ENCODE measurements at regions not wholly inside any gene's neighbourhood (a gene's known extent, or its start where the extent isn't known, plus 50 kb on each side); places are given as distances from the start of the nearest gene placed in this dataset.

- no peak overlapping the region for H3K4me3 ChIP-seq
- H3K9me3 ChIP-seq = no peaks in the 10 kb centered on the region
- DNase-seq = no peak
- H3K36me3 ChIP-seq = no peaks in the 10 kb centered on the region
- no peaks in the 10 kb centered on the region for H3K4me1 ChIP-seq
- in situ Hi-C loops (cut with MboI; ENCODE audit: low sequenced_read_pairs in 4 of 4) = no loop called here
- TF ChIP-seq CTCF (IDR thresholded peaks at IDR 0.05 in 4 of 5, conservative IDR thresholded peaks at IDR 0.05 in 1 of 5) (no peak), POLR2A (IDR thresholded peaks at IDR 0.05) (no peak)
- no peaks in the 10 kb centered on the region for H3K27me3 ChIP-seq
- no peak overlapping the region for H3K27ac ChIP-seq
- intact Hi-C loops (cut with DNase I; ENCODE audit: low total_unique reads) = no loop called here
- no peak for ATAC-seq
Measured at GRCh38 chr7:116148108-116148507, 62.2 kb upstream of the TES start.

DNA sequence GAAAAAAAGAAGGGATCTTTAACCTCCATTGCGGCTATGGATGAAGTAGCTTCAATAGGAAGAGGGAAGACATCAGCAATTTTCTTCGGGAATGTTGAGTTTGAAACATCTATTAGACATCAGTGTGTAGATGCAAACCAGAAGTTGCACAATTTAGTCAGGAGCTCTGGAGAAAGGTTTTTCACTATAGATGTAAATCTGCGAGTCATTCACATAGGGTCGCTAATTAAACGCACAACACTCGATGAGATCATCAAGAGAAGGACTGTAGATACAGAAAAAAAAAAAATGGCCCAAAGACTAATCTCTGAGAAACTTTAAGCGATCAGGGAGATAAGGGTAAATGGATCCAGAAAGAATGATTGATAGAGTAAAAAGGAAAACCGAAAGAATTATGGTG, 61.7 kb upstream of the TES start:
- Histone ChIP-seq H3K9me3 (no peaks in the 10 kb centered on the region), H3K4me1 (no peaks in the 10 kb centered on the region), H3K27me3 (no peaks in the 10 kb centered on the region), H3K4me3 (no peak overlapping the region), H3K27ac (no peak overlapping the region), H3K36me3 (no peaks in the 10 kb centered on the region)
- TF ChIP-seq CTCF (IDR thresholded peaks at IDR 0.05 in 4 of 5, conservative IDR thresholded peaks at IDR 0.05 in 1 of 5) (no peak), POLR2A (IDR thresholded peaks at IDR 0.05) (no peak)
- DNase-seq (no peak), ATAC-seq (no peak)
- in situ Hi-C loops (cut with MboI; ENCODE audit: low sequenced_read_pairs in 4 of 4) (no loop called here), intact Hi-C loops (cut with DNase I; ENCODE audit: low total_unique reads) (no loop called here)

- intact Hi-C loops (cut with DNase I; ENCODE audit: low total_unique reads) = no loop called here
- Histone ChIP-seq H3K27me3 (no peaks in the 10 kb centered on the region), H3K4me3 (no peak overlapping the region), H3K9me3 (no peaks in the 10 kb centered on the region), H3K27ac (no peak overlapping the region), H3K36me3 (no peaks in the 10 kb centered on the region), H3K4me1 (no peaks in the 10 kb centered on the region)
- no peak for TF ChIP-seq POLR2A (IDR thresholded peaks at IDR 0.05)
- ATAC-seq = no peak
- in situ Hi-C loops (cut with MboI; ENCODE audit: low sequenced_read_pairs in 4 of 4) = loop anchor here in 3 of 4 donors (25.0 kb wide), 1 partner anchor 662 kb away; no protein-coding TSS in a partner anchor
- no peak for DNase-seq
Measured at GRCh38 chr7:116150588-116150987, 59.8 kb upstream of the TES start.

- ATAC-seq = no peak
- no peaks in the 10 kb centered on the region for H3K4me1 ChIP-seq
- H3K27ac ChIP-seq = no peak overlapping the region
- H3K9me3 ChIP-seq = no peaks in the 10 kb centered on the region
- H3K36me3 ChIP-seq = no peaks in the 10 kb centered on the region
- intact Hi-C loops (cut with DNase I; ENCODE audit: low total_unique reads) = no loop called here
- H3K27me3 ChIP-seq = no peaks in the 10 kb centered on the region
- H3K4me3 ChIP-seq = no peak overlapping the region
- in situ Hi-C loops (cut with MboI; ENCODE audit: low sequenced_read_pairs in 4 of 4) = loop anchor here in 3 of 4 donors (25.0 kb wide), 1 partner anchor 660 kb away; no protein-coding TSS in a partner anchor
- DNase-seq = no peak
- TF ChIP-seq CTCF (IDR thresholded peaks at IDR 0.05 in 4 of 5, conservative IDR thresholded peaks at IDR 0.05 in 1 of 5) (no peak), POLR2A (IDR thresholded peaks at IDR 0.05) (no peak)
Measured at GRCh38 chr7:116152276-116152675, 58.1 kb upstream of the TES start.

GRCh38 chr7:116153050-116153449, 57.3 kb upstream of the TES start:
- Histone ChIP-seq H3K36me3 (no peaks in the 10 kb centered on the region), H3K27me3 (no peaks in the 10 kb centered on the region), H3K4me1 (no peaks in the 10 kb centered on the region), H3K4me3 (no peak overlapping the region), H3K27ac (no peak overlapping the region), H3K9me3 (no peaks in the 10 kb centered on the region)
- no peak for DNase-seq
- intact Hi-C loops (cut with DNase I; ENCODE audit: low total_unique reads) = no loop called here
- no peak for TF ChIP-seq POLR2A (IDR thresholded peaks at IDR 0.05)
- no peak for TF ChIP-seq CTCF (IDR thresholded peaks at IDR 0.05 in 4 of 5, conservative IDR thresholded peaks at IDR 0.05 in 1 of 5)
- no peak for ATAC-seq
- in situ Hi-C loops (cut with MboI; ENCODE audit: low sequenced_read_pairs in 4 of 4) = loop anchor here in 3 of 4 donors (25.0 kb wide), 1 partner anchor 659 kb away; no protein-coding TSS in a partner anchor
